GM21515 (cell line): ENCODE measurements at regions not wholly inside any gene's neighbourhood (a gene's known extent, or its start where the extent isn't known, plus 50 kb on each side); places are given as distances from the start of the nearest gene placed in this dataset.

Experiments
- ATAC-seq: cut with Tn5 transposase; IDR thresholded peaks from one replicate; pipeline ENCODE4 v1.9.1; 2021; ENCODE audit not compliant: unreplicated experiment

DNA sequence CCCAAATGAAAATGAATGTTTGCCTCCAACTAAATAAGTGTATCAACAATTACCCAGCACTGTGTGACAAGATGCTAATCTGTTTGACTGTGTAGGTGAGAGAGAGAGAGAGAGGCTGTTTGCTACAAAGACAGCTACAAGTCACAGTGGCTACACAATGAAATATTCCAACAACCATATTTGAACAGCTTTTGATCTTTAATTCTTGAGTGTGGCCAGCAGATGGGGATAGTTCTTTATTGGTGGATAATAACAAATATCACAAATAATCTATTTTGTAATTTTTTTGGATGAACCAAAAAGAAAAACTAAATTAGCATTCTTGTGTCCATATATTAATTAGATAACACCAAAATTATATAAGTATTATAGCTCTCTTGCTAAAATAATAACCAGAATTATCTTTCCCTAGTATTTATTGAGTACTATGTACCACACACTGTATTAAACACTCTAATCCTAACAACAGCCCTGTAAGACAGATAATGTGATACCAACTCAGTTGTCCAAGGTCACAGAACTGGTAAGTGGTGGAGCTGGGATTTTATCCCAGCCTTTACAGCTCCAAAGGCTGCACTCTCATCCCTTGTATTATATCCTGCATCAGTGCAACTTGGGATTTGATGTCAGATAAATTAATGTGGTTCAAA lies 61.9 kb upstream of the C3orf80 start:
- no peak for ATAC-seq

DNA sequence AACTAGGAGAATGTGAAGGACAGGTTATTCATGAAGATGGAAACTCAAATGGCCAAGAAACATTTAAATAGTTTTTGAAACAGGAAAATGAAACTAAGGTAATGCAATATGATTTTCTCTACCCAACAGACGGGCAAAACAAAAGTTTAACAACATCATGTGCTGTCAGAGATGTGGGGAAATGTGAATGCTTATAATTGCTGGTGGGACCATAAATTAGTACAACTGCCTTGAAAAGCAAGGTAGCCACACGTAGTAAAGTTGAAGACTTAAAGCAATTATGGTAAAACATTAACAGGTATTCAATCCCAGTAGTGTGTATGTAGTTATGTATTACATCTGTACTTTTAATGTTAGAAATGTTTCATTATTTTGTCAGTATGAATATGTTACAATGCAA lies 57.0 kb upstream of the C3orf80 start:
- no peak for ATAC-seq

DNA sequence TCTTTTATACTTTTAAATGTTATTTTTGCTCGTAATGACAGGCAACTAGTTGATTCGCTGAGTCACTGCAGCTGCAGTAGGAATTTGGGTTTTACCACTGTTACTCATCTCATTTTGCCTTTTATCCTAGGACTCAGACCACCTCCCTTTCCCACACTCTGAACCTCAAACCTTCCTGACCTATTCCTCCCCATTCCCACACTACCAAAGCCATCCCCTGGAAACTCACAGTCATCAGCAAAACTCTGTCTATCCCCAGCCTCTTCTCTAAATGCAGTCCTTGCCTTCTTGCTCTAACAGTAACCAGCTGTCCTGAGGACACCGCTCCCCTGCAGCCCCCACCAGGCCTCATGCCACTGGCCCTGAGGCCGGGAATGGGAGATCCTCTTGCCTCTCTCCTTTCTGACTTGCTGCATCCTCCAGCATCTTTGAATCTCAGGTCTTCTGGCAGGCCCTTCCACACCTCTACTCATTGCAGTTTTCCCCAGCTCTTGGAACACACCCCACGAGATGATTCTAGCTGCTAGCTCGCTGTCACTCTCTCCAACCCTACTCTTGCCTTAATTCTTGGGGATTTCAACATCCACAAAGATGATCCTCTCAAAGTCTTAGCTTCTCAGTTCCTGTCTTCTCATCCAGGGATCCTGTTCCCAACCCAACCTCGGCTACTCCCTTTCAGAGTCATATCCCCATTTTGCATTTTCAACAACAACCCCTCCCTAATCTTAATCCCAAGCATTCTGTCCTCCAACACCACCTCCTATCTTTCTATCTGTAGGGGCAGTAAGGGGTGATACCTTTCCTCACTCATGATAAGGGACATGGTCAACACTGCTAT lies 55.9 kb upstream of the C3orf80 start:
- no peak for ATAC-seq

DNA sequence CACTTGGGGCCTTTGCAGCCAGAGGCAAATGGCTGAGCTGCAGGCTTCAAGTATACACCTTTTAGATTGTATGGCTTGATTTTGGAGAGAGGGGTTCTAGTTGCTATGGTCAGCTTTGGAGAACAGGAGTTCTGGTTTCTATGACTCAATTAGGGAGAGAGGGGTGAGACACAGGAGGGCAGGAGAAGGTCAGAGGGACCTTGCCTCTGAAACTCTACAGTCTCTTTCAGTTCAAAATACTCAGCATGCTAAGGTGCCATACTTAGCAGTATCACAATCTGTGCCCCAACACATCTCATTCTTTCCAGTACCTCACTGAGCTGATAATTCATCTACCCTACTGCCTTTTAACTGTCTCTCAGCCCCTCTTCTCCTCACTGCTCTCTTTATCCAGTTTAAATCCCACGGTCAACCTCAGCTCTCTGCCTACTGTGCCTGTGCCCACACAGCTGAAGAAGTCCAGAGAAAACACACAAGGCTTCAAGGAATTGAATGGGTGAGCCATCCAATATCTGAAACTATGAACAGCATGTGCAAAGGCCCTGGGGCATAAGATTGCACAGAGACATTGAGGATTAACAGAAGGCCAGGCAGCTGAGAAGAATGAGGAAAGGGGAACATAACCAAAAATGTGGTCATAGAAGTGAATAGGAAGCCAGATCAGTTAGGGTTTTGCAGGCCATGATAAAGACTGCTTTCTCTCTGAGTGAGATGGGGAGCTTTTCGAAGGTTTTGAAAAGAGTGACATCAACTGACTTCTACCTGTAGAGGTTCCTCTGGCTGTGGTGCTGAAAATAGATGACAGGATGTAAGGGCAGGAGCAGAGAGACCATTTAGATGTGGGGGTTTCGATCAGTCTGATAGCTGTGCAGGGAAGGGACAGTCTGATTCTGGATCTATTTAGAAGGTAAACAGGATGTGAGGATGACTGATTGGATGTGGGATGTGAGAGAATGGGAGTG lies 54.5 kb upstream of the C3orf80 start:
- ATAC-seq = no peak

DNA sequence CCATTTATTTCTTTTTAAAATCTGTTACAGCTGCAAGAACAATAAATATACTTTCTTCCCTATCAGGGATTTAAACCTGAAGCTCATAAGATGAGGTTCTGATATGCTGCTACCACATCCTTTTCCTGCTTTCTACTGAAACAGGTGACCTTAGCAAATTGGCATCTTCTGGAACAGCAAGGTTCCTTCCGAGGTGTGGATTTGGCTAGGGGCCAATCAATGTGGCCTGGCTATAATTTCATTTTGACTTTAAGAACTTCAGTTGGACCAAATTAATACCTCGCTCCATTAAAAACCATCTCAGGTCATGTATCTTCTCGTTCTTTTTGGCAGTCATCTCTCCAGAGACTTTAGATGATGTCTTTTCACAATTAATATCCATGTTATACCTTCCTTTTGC lies 53.4 kb upstream of the C3orf80 start:
- no peak for ATAC-seq

DNA sequence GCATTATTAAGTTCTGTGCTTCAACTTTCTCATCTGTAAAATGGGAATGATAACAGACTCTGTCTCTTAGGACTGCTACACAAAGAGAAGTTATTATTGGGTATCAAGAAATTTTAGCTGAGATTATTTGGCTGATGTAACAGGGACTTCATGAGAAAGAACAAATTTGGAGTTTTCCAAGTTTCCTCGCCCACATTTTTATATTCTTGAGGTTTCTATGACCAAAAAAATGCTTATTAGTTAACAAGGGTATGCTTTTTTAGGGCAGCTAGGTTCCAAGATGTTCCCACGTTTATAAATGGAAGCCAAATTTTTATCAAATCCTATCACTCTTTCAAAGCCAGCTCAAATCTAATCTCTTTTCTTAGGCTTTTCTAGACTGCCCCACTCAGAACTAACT lies 50.6 kb upstream of the C3orf80 start:
- no peak for ATAC-seq
